ENCODE measurements at regions not wholly inside any gene's neighbourhood (a gene's known extent, or its start where the extent isn't known, plus 50 kb on each side); places are given as distances from the start of the nearest gene placed in this dataset.

- no peaks in the 10 kb centered on the region for H3K9me3 ChIP-seq
- Mint-ChIP-seq H3K27me3 (ENCODE audit: insufficient read depth, unreplicated experiment) (no peaks in the 10 kb centered on the region), H3K4me1 (ENCODE audit: low read depth, unreplicated experiment) (no peaks in the 10 kb centered on the region), H3K36me3 (ENCODE audit: insufficient read depth, unreplicated experiment) (no peaks in the 10 kb centered on the region), H3K4me3 (ENCODE audit: unreplicated experiment) (no peak overlapping the region), H3K27ac (ENCODE audit: unreplicated experiment) (no peak overlapping the region), H3K9me3 (ENCODE audit: unreplicated experiment) (no peaks in the 10 kb centered on the region)
- no peak for DNase-seq
- intact Hi-C loops (cut with micrococcal nuclease; ENCODE audit: unreplicated experiment), result no loop called here
- no TSS peak for BruUV-seq (replicated peaks)
- ChIA-PET CTCF (no interaction called here), POLR2A (no interaction called here)
- no peaks in the 10 kb centered on the region for H3K4me1 ChIP-seq
- no peak for TF ChIP-seq CTCF (IDR thresholded peaks at IDR 0.05; ENCODE audit: insufficient read depth in 1 of 2, low read depth in 1 of 2, low read length in 1 of 2, severe bottlenecking in 1 of 2, unreplicated experiment in 1 of 2)
- no peak overlapping the region for H3K4me3 ChIP-seq (ENCODE audit: low read depth, low read length)
- no peaks in the 10 kb centered on the region for H3K36me3 ChIP-seq (ENCODE audit: control insufficient read depth, insufficient read depth, low read length)
- no peaks in the 10 kb centered on the region for H3K27me3 ChIP-seq (replicated peaks; ENCODE audit: control insufficient read depth, insufficient read depth, low read length)
Measured at GRCh38 chr3:105170423-105170822, 196.3 kb upstream of the ALCAM start.

GRCh38 chr3:105174017-105174615, 192.6 kb upstream of the ALCAM start:
- no peak for DNase-seq
- no peak overlapping the region for H3K27ac Mint-ChIP-seq (ENCODE audit: unreplicated experiment)
- Histone ChIP-seq H3K9me3 (no peaks in the 10 kb centered on the region), H3K4me3 (ENCODE audit: low read depth, low read length) (no peak overlapping the region), H3K36me3 (ENCODE audit: control insufficient read depth, insufficient read depth, low read length) (no peaks in the 10 kb centered on the region), H3K27me3 (replicated peaks; ENCODE audit: control insufficient read depth, insufficient read depth, low read length) (no peaks in the 10 kb centered on the region), H3K4me1 (no peaks in the 10 kb centered on the region)
- H3K27me3 Mint-ChIP-seq (ENCODE audit: insufficient read depth, unreplicated experiment), result peaks cover 2% of the 10 kb centered on the region
- H3K4me3 Mint-ChIP-seq (ENCODE audit: unreplicated experiment), result no peak overlapping the region
- H3K9me3 Mint-ChIP-seq (ENCODE audit: unreplicated experiment), result no peaks in the 10 kb centered on the region
- no TSS peak for BruUV-seq (replicated peaks)
- TF ChIP-seq CTCF (IDR thresholded peaks at IDR 0.05; ENCODE audit: insufficient read depth in 1 of 2, low read depth in 1 of 2, low read length in 1 of 2, severe bottlenecking in 1 of 2, unreplicated experiment in 1 of 2), result no peak
- ChIA-PET CTCF (no interaction called here), POLR2A (no interaction called here)
- no peaks in the 10 kb centered on the region for H3K36me3 Mint-ChIP-seq (ENCODE audit: insufficient read depth, unreplicated experiment)
- no peaks in the 10 kb centered on the region for H3K4me1 Mint-ChIP-seq (ENCODE audit: low read depth, unreplicated experiment)
- intact Hi-C loops (cut with micrococcal nuclease; ENCODE audit: unreplicated experiment), result no loop called here

- Mint-ChIP-seq H3K4me3 (ENCODE audit: unreplicated experiment) (no peak overlapping the region), H3K27me3 (ENCODE audit: insufficient read depth, unreplicated experiment) (peaks cover 2% of the 10 kb centered on the region), H3K9me3 (ENCODE audit: unreplicated experiment) (no peaks in the 10 kb centered on the region), H3K4me1 (ENCODE audit: low read depth, unreplicated experiment) (no peaks in the 10 kb centered on the region), H3K27ac (ENCODE audit: unreplicated experiment) (no peak overlapping the region), H3K36me3 (ENCODE audit: insufficient read depth, unreplicated experiment) (no peaks in the 10 kb centered on the region)
- Histone ChIP-seq H3K4me1 (no peaks in the 10 kb centered on the region), H3K27me3 (replicated peaks; ENCODE audit: control insufficient read depth, insufficient read depth, low read length) (no peaks in the 10 kb centered on the region), H3K9me3 (no peaks in the 10 kb centered on the region), H3K4me3 (ENCODE audit: low read depth, low read length) (no peak overlapping the region), H3K36me3 (ENCODE audit: control insufficient read depth, insufficient read depth, low read length) (no peaks in the 10 kb centered on the region)
- CTCF ChIA-PET, result no interaction called here
- no peak for DNase-seq
- no TSS peak for BruUV-seq (replicated peaks)
- POLR2A ChIA-PET, result no interaction called here
- TF ChIP-seq CTCF (IDR thresholded peaks at IDR 0.05; ENCODE audit: insufficient read depth in 1 of 2, low read depth in 1 of 2, low read length in 1 of 2, severe bottlenecking in 1 of 2, unreplicated experiment in 1 of 2), result no peak
- intact Hi-C loops (cut with micrococcal nuclease; ENCODE audit: unreplicated experiment), result no loop called here
Measured at GRCh38 chr3:105177576-105177975, 189.1 kb upstream of the ALCAM start.

Data from Caco-2 (cell line).